RWPE1 (cell line): ENCODE measurements at regions not wholly inside any gene's neighbourhood (a gene's known extent, or its start where the extent isn't known, plus 50 kb on each side); places are given as distances from the start of the nearest gene placed in this dataset.

Experiments
- CTCF ChIA-PET: fragments of 350-600 bp; sonication (Branson Sonifier 250); formaldehyde crosslinking; extraction: SDS; loops from one replicate; lab custom pipeline; 2021; lab: Yijun Ruan, JAX
- POLR2A ChIA-PET: fragments of 400-600 bp; formaldehyde crosslinking; extraction: SDS; loops from one replicate; lab custom pipeline; 2020; ENCODE audit warnings: antibody characterized with exemption; ENCODE audit not compliant: low non-redundant PET; lab: Yijun Ruan, JAX
- DNase-seq: peaks from one replicate; pipeline ENCODE4 v3.0.0; 2012; ENCODE audit warnings: low spot score
- H3K27ac ChIP-seq: fragments of 450-650 bp; 2 replicates; pipeline ENCODE4 v1.5.1; 2017
- TF ChIP-seq, protein P1 (sequence below): fragments of 450-650 bp; conservative IDR thresholded peaks from 2 replicates; pipeline ENCODE4 v1.5.1; 2017; ENCODE audit warnings: low read depth, mild to moderate bottlenecking

DNA sequence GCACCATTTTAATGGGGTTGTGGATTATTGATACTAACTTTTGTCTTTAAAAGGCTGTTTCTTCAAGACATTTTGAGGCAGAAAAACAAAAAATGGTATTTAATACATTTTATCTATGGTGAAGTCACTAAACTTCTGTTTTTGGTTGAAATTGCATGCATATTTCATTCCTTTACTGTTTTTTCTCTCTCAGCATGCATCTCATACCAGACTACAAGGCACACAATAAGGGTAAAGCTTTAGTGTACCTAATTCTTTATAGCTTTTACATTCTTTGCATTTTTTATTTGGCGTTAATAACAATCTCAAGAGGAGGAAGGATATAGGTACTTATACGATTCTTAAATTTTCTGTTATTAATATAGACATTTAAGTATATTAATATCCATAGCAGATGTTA, 151.0 kb upstream of the DKK2 start:
- POLR2A ChIA-PET: no interaction called here
- CTCF ChIA-PET: no interaction called here
- no peak overlapping the region for H3K27ac ChIP-seq
- TF ChIP-seq, protein P1, sequence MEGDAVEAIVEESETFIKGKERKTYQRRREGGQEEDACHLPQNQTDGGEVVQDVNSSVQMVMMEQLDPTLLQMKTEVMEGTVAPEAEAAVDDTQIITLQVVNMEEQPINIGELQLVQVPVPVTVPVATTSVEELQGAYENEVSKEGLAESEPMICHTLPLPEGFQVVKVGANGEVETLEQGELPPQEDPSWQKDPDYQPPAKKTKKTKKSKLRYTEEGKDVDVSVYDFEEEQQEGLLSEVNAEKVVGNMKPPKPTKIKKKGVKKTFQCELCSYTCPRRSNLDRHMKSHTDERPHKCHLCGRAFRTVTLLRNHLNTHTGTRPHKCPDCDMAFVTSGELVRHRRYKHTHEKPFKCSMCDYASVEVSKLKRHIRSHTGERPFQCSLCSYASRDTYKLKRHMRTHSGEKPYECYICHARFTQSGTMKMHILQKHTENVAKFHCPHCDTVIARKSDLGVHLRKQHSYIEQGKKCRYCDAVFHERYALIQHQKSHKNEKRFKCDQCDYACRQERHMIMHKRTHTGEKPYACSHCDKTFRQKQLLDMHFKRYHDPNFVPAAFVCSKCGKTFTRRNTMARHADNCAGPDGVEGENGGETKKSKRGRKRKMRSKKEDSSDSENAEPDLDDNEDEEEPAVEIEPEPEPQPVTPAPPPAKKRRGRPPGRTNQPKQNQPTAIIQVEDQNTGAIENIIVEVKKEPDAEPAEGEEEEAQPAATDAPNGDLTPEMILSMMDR: no peak
- no peak for DNase-seq

DNA sequence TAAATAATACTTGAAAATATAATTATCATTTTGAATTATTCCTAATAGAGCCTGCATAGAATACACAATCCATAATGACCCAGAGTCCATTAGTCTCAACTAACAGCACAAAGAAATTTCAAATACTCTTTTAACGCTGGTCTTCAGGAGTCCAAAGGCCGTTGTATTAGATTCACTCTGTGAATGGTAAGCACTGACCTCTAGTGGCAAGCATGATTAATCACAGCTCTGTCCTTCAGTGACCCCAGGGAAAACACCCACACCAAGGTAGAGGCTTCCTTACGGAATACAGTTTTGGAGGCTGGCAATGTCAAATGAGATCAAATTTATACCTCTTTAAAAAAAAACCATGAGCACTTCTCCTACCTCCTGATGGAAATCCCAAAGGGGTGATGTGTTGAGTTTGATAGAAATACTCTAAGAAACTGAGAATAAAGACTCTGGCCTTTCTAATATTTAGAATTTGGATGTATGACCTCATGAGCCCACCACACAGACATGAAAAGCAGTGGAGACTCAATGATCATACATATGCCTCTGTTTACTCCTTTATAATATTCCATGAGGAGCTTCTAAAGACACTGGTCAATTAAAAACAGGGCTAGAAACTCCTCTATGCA, 147.2 kb upstream of the DKK2 start:
- ChIA-PET CTCF (interaction anchor here (0.5 to 1.9 kb wide), 9 partner anchors 32 to 870 kb away, joined by 3 to 10 read pairs (median 3); no protein-coding TSS in a partner anchor), POLR2A (no interaction called here)
- H3K27ac ChIP-seq: no peak overlapping the region
- TF ChIP-seq, protein P1: peak; percentile 82
- DNase-seq: peak; percentile 45

DNA sequence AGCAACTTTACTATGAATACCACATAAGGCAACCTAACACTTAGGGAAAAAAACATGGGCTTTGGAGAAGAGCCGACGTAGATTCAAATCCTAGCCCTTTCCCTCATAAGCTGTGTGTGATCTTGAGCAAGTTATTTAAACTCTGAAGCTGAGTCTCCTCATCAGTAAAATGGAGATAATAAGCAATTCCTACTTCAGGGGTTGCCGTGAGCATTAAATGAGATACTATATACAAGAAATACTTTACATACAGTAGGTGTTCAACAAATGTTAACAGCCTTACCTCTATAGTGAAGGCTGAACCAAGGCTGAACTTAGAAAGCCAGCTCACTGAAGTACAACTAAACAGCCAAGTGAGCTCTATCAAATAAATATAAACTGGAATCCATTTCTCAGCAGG, 146.2 kb upstream of the DKK2 start:
- ChIA-PET POLR2A (no interaction called here), CTCF (interaction anchor here (0.7 to 1.9 kb wide), 3 partner anchors 33 to 477 kb away, joined by 3 to 10 read pairs (median 7); no protein-coding TSS in a partner anchor)
- H3K27ac ChIP-seq: no peak overlapping the region
- TF ChIP-seq, protein P1: no peak
- DNase-seq: no peak

DNA sequence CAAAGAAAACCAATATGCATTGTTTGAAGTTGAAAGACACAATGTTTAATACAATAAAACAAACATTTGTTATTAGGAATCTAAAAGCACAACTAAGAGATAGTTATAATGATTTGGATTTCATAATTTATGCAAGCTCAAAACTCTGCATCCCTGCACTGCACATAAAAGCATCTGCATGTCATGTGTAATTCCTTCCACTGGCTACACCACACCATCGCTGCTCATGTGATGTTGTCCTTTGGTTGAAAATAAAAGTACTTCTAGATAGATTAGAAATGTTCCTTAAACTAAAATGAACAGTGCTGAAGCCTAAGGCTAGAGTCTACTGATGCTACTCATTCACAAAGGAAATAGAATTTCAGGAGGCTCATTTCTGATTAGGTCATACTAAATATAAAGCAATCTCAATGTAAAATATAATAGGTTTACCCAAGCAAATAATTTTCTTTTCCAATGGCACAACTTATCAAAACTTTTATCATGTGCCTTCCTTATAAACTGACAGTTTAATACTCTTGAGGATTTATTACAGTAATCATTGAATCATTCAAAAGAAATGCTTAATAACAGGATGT, 130.8 kb upstream of the DKK2 start:
- TF ChIP-seq, protein P1: no peak
- no peak for DNase-seq
- no peak overlapping the region for H3K27ac ChIP-seq
- ChIA-PET POLR2A (no interaction called here), CTCF (no interaction called here)

- TF ChIP-seq, protein P1: no peak
- ChIA-PET CTCF (no interaction called here), POLR2A (no interaction called here)
- no peak overlapping the region for H3K27ac ChIP-seq
- no peak for DNase-seq
These were observed 130.1 kb upstream of the DKK2 start for GRCh38 chr4:107166181-107166580.

GRCh38 chr4:107164962-107165475, 128.9 kb upstream of the DKK2 start:
- POLR2A ChIA-PET: no interaction called here
- H3K27ac ChIP-seq: no peak overlapping the region
- TF ChIP-seq, protein P1: no peak
- CTCF ChIA-PET: interaction anchor here (0.6 kb wide), 1 partner anchor 1241 kb away, joined by 4 read pairs; no protein-coding TSS in a partner anchor
- no peak for DNase-seq
